Uterus (tissue), 3 donors: ENCODE measurements at regions not wholly inside any gene's neighbourhood (a gene's known extent, or its start where the extent isn't known, plus 50 kb on each side); places are given as distances from the start of the nearest gene placed in this dataset.

Experiments
- DNase-seq, 2 donors: peaks; one replicate each; pipeline ENCODE4 v3.0.0-alpha.2; 2019 to 2020
- H3K27ac ChIP-seq, 2 donors: fragments of 200-600 bp; sonication (generic); 1 replicate in 1 of 2; 2 replicates in 1 of 2; pipeline ENCODE4 v1.5.1; 2016 to 2018
- H3K27me3 ChIP-seq, 2 donors: fragments of 200-600 bp; sonication (generic); one replicate each; pipeline ENCODE4 v1.5.1; 2018 to 2019; ENCODE audit warnings: control low read depth in 1 of 2
- H3K36me3 ChIP-seq, 2 donors: fragments of 200-600 bp; sonication (generic); one replicate each; pipeline ENCODE4 v1.5.1; 2019; ENCODE audit warnings: control low read depth in 1 of 2
- H3K4me1 ChIP-seq, 2 donors: fragments of 200-600 bp; sonication (generic); one replicate each; pipeline ENCODE4 v1.5.1; 2018 to 2019; ENCODE audit warnings: control low read depth in 1 of 2
- H3K4me3 ChIP-seq, 2 donors: fragments of 200-600 bp; sonication (generic); 1 replicate in 1 of 2; 2 replicates in 1 of 2; pipeline ENCODE4 v1.5.1; 2018 to 2019; ENCODE audit warnings: mild to moderate bottlenecking in 1 of 2
- H3K9me3 ChIP-seq, 2 donors: fragments of 200-600 bp; sonication (generic); one replicate each; pipeline ENCODE4 v1.5.1; 2019; ENCODE audit warnings: control low read depth in 1 of 2
- POLR2A ChIP-seq, 2 donors: fragments of 450-650 bp; IDR thresholded peaks; one replicate each; pipeline ENCODE4 v1.6.1; 2016; ENCODE audit warnings: antibody characterized with exemption in 2 of 2, mild to moderate bottlenecking in 1 of 2, moderate library complexity in 1 of 2
- intact Hi-C: fragments of 100-400 bp; cut with DNase I; formaldehyde crosslinking; loops from one replicate; pipeline ENCODE4 v1.15.1; 2023; ENCODE audit warnings: low total_unique reads
- TF ChIP-seq, protein P1 (sequence below), 4 experiments: fragments of 200-600 bp in 2 of 4; fragments of 450-650 bp in 2 of 4; sonication (generic) in 2 of 4; IDR thresholded peaks; one replicate each; pipeline ENCODE4 v1.5.1; 2016 to 2019; ENCODE audit warnings: antibody characterized with exemption in 4 of 4, mild to moderate bottlenecking in 2 of 4, moderate library complexity in 1 of 4
- donor health status: DM: yes; HTN: yes; CAD: no.

DNA sequence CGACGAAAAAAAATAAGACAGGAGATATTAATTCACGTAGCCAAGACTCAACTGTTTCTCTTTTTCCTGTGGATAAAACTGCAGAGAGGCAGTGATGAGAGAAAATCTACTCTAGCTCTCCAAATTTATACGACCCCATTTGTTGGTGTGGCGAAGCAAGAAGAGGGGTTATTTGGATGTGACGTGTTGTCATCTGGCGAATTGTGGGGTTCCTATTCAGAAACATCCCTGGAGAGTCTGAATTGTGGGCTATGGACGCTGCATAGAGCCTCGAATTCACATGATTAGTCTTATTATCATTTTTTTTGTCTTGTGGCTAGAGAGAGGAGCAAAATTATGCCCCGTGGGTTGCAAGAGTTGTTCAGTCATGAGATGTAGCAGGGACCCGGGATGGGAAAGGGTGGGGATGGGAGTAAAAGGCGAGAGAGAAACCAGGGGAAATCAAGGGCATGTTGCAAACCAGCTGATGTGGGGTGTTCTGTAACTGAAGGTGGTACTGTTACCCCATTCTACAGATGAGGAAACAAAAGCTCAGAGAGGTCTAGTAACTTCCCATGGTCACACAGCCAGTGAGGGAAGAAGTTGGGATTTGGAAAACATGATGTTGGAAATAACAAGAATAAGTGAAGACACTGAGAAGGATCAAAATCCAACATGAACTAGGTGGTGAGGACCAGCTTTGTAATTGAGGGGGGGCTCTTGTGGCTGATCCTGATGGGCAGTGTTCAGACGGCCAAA, 69.2 kb upstream of the SFMBT2 start:
- no peak overlapping the region for H3K27ac ChIP-seq
- DNase-seq = no peak
- H3K4me1 ChIP-seq = no peaks in the 10 kb centered on the region
- H3K27me3 ChIP-seq = no peaks in the 10 kb centered on the region
- H3K36me3 ChIP-seq = no peaks in the 10 kb centered on the region
- H3K4me3 ChIP-seq = no peak overlapping the region
- H3K9me3 ChIP-seq = no peaks in the 10 kb centered on the region
- no peak for TF ChIP-seq POLR2A (IDR thresholded peaks at IDR 0.05)
- TF ChIP-seq, protein P1, sequence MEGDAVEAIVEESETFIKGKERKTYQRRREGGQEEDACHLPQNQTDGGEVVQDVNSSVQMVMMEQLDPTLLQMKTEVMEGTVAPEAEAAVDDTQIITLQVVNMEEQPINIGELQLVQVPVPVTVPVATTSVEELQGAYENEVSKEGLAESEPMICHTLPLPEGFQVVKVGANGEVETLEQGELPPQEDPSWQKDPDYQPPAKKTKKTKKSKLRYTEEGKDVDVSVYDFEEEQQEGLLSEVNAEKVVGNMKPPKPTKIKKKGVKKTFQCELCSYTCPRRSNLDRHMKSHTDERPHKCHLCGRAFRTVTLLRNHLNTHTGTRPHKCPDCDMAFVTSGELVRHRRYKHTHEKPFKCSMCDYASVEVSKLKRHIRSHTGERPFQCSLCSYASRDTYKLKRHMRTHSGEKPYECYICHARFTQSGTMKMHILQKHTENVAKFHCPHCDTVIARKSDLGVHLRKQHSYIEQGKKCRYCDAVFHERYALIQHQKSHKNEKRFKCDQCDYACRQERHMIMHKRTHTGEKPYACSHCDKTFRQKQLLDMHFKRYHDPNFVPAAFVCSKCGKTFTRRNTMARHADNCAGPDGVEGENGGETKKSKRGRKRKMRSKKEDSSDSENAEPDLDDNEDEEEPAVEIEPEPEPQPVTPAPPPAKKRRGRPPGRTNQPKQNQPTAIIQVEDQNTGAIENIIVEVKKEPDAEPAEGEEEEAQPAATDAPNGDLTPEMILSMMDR (IDR thresholded peaks at IDR 0.05) = no peak
- intact Hi-C loops = loop anchor here (10.0 kb wide), 1 partner anchor 715 kb away; no protein-coding TSS in a partner anchor

DNA sequence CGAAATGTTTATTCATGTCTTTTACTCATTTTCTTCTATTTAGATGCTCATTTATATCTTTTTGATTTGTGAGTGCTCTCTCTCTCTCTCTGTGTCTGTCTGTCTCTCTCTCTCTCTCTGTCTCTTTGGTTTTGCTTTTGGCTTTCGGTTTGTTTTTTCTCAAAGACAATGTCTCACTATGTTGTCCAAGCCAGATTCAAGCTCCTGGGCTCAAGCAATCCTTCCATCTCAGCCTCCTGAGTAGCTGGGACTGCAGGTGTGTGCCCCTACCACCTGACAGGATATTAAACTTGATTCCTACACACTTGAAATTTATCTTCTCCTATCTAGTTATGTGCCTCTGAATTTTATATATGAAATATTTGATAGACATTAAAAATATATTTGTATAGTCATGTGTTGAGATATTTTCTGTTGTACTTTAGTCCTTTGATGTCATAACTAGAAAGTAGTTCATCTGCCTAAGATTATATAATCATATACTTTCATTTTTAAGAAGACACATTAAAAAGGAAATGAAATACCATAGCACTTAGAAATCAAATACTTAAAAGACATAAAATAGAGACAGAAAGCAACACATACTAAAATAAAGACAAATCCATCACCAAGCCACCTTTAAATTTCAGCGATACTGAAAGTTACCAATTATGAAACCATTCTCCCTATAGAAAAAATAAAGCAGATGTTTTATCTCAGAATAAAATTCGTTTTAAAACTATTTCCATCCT, 68.1 kb upstream of the SFMBT2 start:
- no peaks in the 10 kb centered on the region for H3K4me1 ChIP-seq
- TF ChIP-seq POLR2A (IDR thresholded peaks at IDR 0.05) = no peak
- TF ChIP-seq, protein P1 (IDR thresholded peaks at IDR 0.05) = no peak
- no peak overlapping the region for H3K4me3 ChIP-seq
- H3K27ac ChIP-seq = no peak overlapping the region
- DNase-seq = no peak
- H3K36me3 ChIP-seq = no peaks in the 10 kb centered on the region
- intact Hi-C loops = no loop called here
- no peaks in the 10 kb centered on the region for H3K9me3 ChIP-seq
- no peaks in the 10 kb centered on the region for H3K27me3 ChIP-seq

DNA sequence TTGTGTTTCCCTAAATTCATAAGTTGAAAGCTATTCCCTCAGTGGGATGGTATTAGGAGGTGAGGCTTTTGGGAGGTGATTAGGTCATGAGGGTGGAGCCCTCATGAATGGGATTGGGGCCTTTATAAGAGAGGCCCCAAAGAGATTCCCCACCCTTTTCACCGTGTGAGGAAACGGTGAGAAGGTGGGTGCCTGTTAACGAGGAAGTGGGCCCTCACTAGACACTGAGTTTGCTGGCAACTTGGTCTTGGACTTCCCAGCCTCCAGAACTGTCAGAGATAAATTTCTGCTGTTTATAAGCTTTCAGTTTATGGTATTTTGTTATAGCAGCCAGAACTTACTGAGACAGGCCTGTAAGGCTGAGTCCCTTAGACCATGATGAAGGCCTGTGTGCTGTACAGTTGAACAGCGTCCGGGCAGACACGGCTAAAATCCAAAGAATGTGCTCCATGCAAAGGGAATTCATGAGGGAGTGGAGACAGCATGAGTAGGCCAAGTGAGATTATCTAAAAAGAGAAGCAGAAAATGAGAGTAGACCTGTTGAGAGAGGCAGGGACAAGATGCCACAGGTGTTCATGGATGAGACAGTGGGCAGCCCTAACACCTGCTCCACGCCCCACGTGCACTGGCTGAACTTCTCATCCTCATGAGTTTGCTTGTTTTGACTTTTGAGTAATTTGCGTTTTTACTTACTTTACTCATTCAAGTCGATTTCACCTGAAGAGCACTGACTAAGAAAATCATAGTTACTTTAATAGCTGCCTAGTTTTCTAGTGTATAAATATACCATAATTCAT, 66.9 kb upstream of the SFMBT2 start:
- Histone ChIP-seq H3K27ac (no peak overlapping the region), H3K4me3 (no peak overlapping the region), H3K9me3 (no peaks in the 10 kb centered on the region), H3K4me1 (no peaks in the 10 kb centered on the region), H3K36me3 (no peaks in the 10 kb centered on the region), H3K27me3 (no peaks in the 10 kb centered on the region)
- TF ChIP-seq, protein P1 (IDR thresholded peaks at IDR 0.05) = no peak
- TF ChIP-seq POLR2A (IDR thresholded peaks at IDR 0.05) = no peak
- no peak for DNase-seq
- intact Hi-C loops = no loop called here

DNA sequence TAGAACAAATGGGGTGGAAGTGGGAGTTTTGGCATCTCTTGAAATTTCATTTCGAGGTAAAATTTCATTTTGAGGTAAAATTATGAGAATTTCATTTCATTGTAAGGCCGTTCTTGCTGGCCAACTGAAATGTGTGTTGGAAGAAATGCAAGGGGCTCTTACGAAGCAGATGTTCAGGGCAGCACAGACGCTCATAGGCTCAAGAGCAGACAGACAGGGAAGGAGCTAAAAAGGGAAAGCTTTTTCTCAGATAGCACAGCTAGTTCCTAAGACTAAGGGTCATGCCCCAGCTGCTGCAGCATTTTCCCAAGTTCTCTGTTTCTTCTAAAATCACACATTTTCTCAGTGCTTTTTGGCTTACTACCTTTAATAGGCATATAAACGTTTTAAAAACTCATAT, 65.1 kb upstream of the SFMBT2 start:
- TF ChIP-seq, protein P1 (IDR thresholded peaks at IDR 0.05) = no peak
- no peak for TF ChIP-seq POLR2A (IDR thresholded peaks at IDR 0.05)
- H3K4me3 ChIP-seq = no peak overlapping the region
- no peak for DNase-seq
- no peak overlapping the region for H3K27ac ChIP-seq
- H3K4me1 ChIP-seq = no peaks in the 10 kb centered on the region
- H3K27me3 ChIP-seq = no peaks in the 10 kb centered on the region
- H3K9me3 ChIP-seq = no peaks in the 10 kb centered on the region
- no peaks in the 10 kb centered on the region for H3K36me3 ChIP-seq
- intact Hi-C loops = no loop called here
